Stimulated activated CD4-positive, alpha-beta T cell treated with anti-CD3 and anti-CD28 coated beads, Interleukin-1b, Interleukin-23, amount 100 ng/mL, for 48 hours (primary cell): ENCODE measurements at regions not wholly inside any gene's neighbourhood (a gene's known extent, or its start where the extent isn't known, plus 50 kb on each side); places are given as distances from the start of the nearest gene placed in this dataset.

ENCODE experiments used
- DNase-seq: peaks from one replicate; pipeline ENCODE4 v3.0.0-alpha.2; 2020

- no peak for DNase-seq
Measured at GRCh38 chr7:12085516-12085915, 125.6 kb upstream of the TMEM106B start.

- no peak for DNase-seq
Measured at GRCh38 chr7:12089951-12090756, 120.9 kb upstream of the TMEM106B start.

GRCh38 chr7:12090757-12091221 is 120.3 kb upstream of the TMEM106B start:
- DNase-seq: no peak

- no peak for DNase-seq
Measured at GRCh38 chr7:12091231-12091630, 119.9 kb upstream of the TMEM106B start.

- no peak for DNase-seq
Measured at GRCh38 chr7:12092499-12093130, 118.5 kb upstream of the TMEM106B start.

GRCh38 chr7:12093365-12093764 is 117.7 kb upstream of the TMEM106B start:
- DNase-seq: no peak

- no peak for DNase-seq
Measured at GRCh38 chr7:12094365-12094921, 116.7 kb upstream of the TMEM106B start.

- DNase-seq: no peak
Measured at GRCh38 chr7:12102126-12102525, 109.0 kb upstream of the TMEM106B start.

- DNase-seq: no peak
Measured at GRCh38 chr7:12102527-12102926, 108.6 kb upstream of the TMEM106B start.

- no peak for DNase-seq
Measured at GRCh38 chr7:12103948-12104347, 107.1 kb upstream of the TMEM106B start.

- no peak for DNase-seq
Measured at GRCh38 chr7:12107381-12107780, 103.7 kb upstream of the TMEM106B start.

- DNase-seq: no peak
Measured at GRCh38 chr7:12107841-12108254, 103.2 kb upstream of the TMEM106B start.

GRCh38 chr7:12110425-12110824 is 100.7 kb upstream of the TMEM106B start:
- DNase-seq: no peak

- peak; percentile 5 for DNase-seq
Measured at GRCh38 chr7:12111422-12112405, 99.4 kb upstream of the TMEM106B start.

- DNase-seq: no peak
Measured at GRCh38 chr7:12117170-12117569, 93.9 kb upstream of the TMEM106B start.

GRCh38 chr7:12119620-12120303 is 91.3 kb upstream of the TMEM106B start:
- no peak for DNase-seq

GRCh38 chr7:12120632-12121031 is 90.5 kb upstream of the TMEM106B start:
- no peak for DNase-seq

GRCh38 chr7:12123172-12123571 is 87.9 kb upstream of the TMEM106B start:
- no peak for DNase-seq

- DNase-seq: no peak
Measured at GRCh38 chr7:12124028-12124427, 87.1 kb upstream of the TMEM106B start.

GRCh38 chr7:12127455-12127854 is 83.6 kb upstream of the TMEM106B start:
- no peak for DNase-seq

- DNase-seq: no peak
Measured at GRCh38 chr7:12130609-12131008, 80.5 kb upstream of the TMEM106B start.

- no peak for DNase-seq
Measured at GRCh38 chr7:12131122-12131521, 80.0 kb upstream of the TMEM106B start.
